BJ (cell line): ENCODE measurements at regions not wholly inside any gene's neighbourhood (a gene's known extent, or its start where the extent isn't known, plus 50 kb on each side); places are given as distances from the start of the nearest gene placed in this dataset.

Experiments
- CTCF ChIA-PET: fragments of 350-600 bp; formaldehyde crosslinking; extraction: SDS; loops from one replicate; lab custom pipeline; 2021; ENCODE audit warnings: antibody characterized with exemption, inconsistent platforms; lab: Yijun Ruan, JAX
- POLR2A ChIA-PET: fragments of 300-600 bp; sonication (Branson Sonifier 250); formaldehyde crosslinking; extraction: SDS; loops from one replicate; lab custom pipeline; 2021; ENCODE audit warnings: antibody characterized with exemption; lab: Charles Lee
- DNase-seq: peaks from one replicate; pipeline ENCODE4 v3.0.0-alpha.2; 2011; ENCODE audit warnings: low read depth
- H3K27me3 ChIP-seq: 2 replicates; pipeline ENCODE4 v1.6.0; 2011; ENCODE audit warnings: low read length; ENCODE audit not compliant: control insufficient read depth, insufficient read depth
- H3K36me3 ChIP-seq: 2 replicates; pipeline ENCODE4 v1.5.1; 2011; ENCODE audit warnings: low read length; ENCODE audit not compliant: control insufficient read depth, insufficient read depth
- H3K4me3 ChIP-seq: 2 replicates; pipeline ENCODE4 v1.5.1; 2011; ENCODE audit warnings: low read depth, mild to moderate bottlenecking, control low read depth, low read length
- CTCF ChIP-seq: IDR thresholded peaks from 2 replicates; pipeline ENCODE4 v1.5.1; 2011; ENCODE audit warnings: low read depth, mild to moderate bottlenecking, control low read depth, inconsistent platforms, low read length, moderate library complexity; ENCODE audit not compliant: insufficient read depth

GRCh38 chr18:10027031-10027430 is 113.2 kb downstream of the VAPA start:
- POLR2A ChIA-PET: no interaction called here
- Histone ChIP-seq H3K27me3 (no peaks in the 10 kb centered on the region), H3K4me3 (no peak overlapping the region), H3K36me3 (no peaks in the 10 kb centered on the region)
- DNase-seq: no peak
- TF ChIP-seq CTCF: no peak
- CTCF ChIA-PET: no interaction called here

GRCh38 chr18:10027461-10027860 is 113.6 kb downstream of the VAPA start:
- Histone ChIP-seq H3K4me3 (no peak overlapping the region), H3K36me3 (no peaks in the 10 kb centered on the region), H3K27me3 (no peaks in the 10 kb centered on the region)
- TF ChIP-seq CTCF: no peak
- CTCF ChIA-PET: no interaction called here
- POLR2A ChIA-PET: no interaction called here
- DNase-seq: no peak

GRCh38 chr18:10029711-10030110 is 115.9 kb downstream of the VAPA start:
- no peaks in the 10 kb centered on the region for H3K27me3 ChIP-seq
- H3K36me3 ChIP-seq: no peaks in the 10 kb centered on the region
- CTCF ChIA-PET: no interaction called here
- no peak for TF ChIP-seq CTCF
- POLR2A ChIA-PET: no interaction called here
- no peak overlapping the region for H3K4me3 ChIP-seq
- DNase-seq: no peak

- no peak for DNase-seq
- TF ChIP-seq CTCF: no peak
- CTCF ChIA-PET: no interaction called here
- Histone ChIP-seq H3K36me3 (no peaks in the 10 kb centered on the region), H3K4me3 (no peak overlapping the region), H3K27me3 (no peaks in the 10 kb centered on the region)
- POLR2A ChIA-PET: no interaction called here
Observed at GRCh38 chr18:10030816-10031541, 117.2 kb downstream of the VAPA start.

GRCh38 chr18:10032331-10033015 is 118.7 kb downstream of the VAPA start:
- TF ChIP-seq CTCF: no peak
- Histone ChIP-seq H3K27me3 (no peaks in the 10 kb centered on the region), H3K36me3 (no peaks in the 10 kb centered on the region), H3K4me3 (no peak overlapping the region)
- CTCF ChIA-PET: interaction anchor here (1.0 kb wide), 1 partner anchor 9 kb away, joined by 3 read pairs; no protein-coding TSS in a partner anchor
- DNase-seq: no peak
- POLR2A ChIA-PET: no interaction called here
